Stimulated activated naive B cell treated with anti-CD40 and anti-IgM and Interleukin-4, amounts not matched to agents 10 μg/mL and 1 μg/mL and 100 μg/mL, for 72 hours (primary cell): ENCODE measurements at regions not wholly inside any gene's neighbourhood (a gene's known extent, or its start where the extent isn't known, plus 50 kb on each side); places are given as distances from the start of the nearest gene placed in this dataset.

Experiments
- ATAC-seq, 2 donors: fragments of 150-1000 bp; cut with Tn5 transposase; replicated peaks; 2 replicates each; pipeline ENCODE4 v1.10.0; 2021; ENCODE audit warnings: moderate library complexity in 1 of 2
- DNase-seq: peaks from one replicate; pipeline ENCODE4 v3.0.0; 2021
- H3K27ac Mint-ChIP-seq: one replicate; pipeline ENCODE4 v1.8.0; 2022; ENCODE audit warnings: mild to moderate bottlenecking, mixed read lengths
- H3K27me3 Mint-ChIP-seq, 2 donors: one replicate each; pipeline ENCODE4 v1.8.0; 2022; ENCODE audit warnings: mixed read lengths in 2 of 2
- H3K36me3 Mint-ChIP-seq, 2 donors: one replicate each; pipeline ENCODE4 v1.8.0; 2022; ENCODE audit warnings: mixed read lengths in 2 of 2, mild to moderate bottlenecking in 1 of 2
- H3K4me1 Mint-ChIP-seq, 2 donors: one replicate each; pipeline ENCODE4 v1.8.0; 2022; ENCODE audit warnings: mixed read lengths in 2 of 2, mild to moderate bottlenecking in 1 of 2
- H3K4me3 Mint-ChIP-seq, 2 donors: one replicate each; pipeline ENCODE4 v1.8.0; 2022; ENCODE audit warnings: mild to moderate bottlenecking in 2 of 2, mixed read lengths in 2 of 2, moderate library complexity in 1 of 2
- H3K9me3 Mint-ChIP-seq, 2 donors: one replicate each; pipeline ENCODE4 v1.8.0; 2022; ENCODE audit warnings: mixed read lengths in 2 of 2, mild to moderate bottlenecking in 1 of 2

GRCh38 chr13:80469105-80469852, 128.4 kb upstream of the SPRY2 start:
- no peak for DNase-seq
- Mint-ChIP-seq H3K27me3 (no peaks in the 10 kb centered on the region), H3K4me1 (no peaks in the 10 kb centered on the region), H3K9me3 (peaks cover 0 to 2% of the 10 kb centered on the region in 2 donors), H3K4me3 (no peak overlapping the region), H3K27ac (no peak overlapping the region), H3K36me3 (no peaks in the 10 kb centered on the region)
- ATAC-seq, result no peak

- DNase-seq (no peak), ATAC-seq (no peak)
- no peaks in the 10 kb centered on the region for H3K36me3 Mint-ChIP-seq
- H3K27me3 Mint-ChIP-seq, result no peaks in the 10 kb centered on the region
- peaks cover 0 to 2% of the 10 kb centered on the region in 2 donors for H3K9me3 Mint-ChIP-seq
- no peak overlapping the region for H3K4me3 Mint-ChIP-seq
- H3K27ac Mint-ChIP-seq, result no peak overlapping the region
- H3K4me1 Mint-ChIP-seq, result no peaks in the 10 kb centered on the region
These were observed 124.4 kb upstream of the SPRY2 start for GRCh38 chr13:80465321-80465720.

GRCh38 chr13:80463673-80464352, 122.9 kb upstream of the SPRY2 start:
- H3K9me3 Mint-ChIP-seq, result peaks cover 0 to 2% of the 10 kb centered on the region in 2 donors
- H3K27me3 Mint-ChIP-seq, result no peaks in the 10 kb centered on the region
- H3K4me1 Mint-ChIP-seq, result peaks cover 1 to 3% of the 10 kb centered on the region in 2 donors
- no peak for DNase-seq
- H3K4me3 Mint-ChIP-seq, result no peak overlapping the region
- no peaks in the 10 kb centered on the region for H3K36me3 Mint-ChIP-seq
- H3K27ac Mint-ChIP-seq, result no peak overlapping the region
- no peak for ATAC-seq

DNA sequence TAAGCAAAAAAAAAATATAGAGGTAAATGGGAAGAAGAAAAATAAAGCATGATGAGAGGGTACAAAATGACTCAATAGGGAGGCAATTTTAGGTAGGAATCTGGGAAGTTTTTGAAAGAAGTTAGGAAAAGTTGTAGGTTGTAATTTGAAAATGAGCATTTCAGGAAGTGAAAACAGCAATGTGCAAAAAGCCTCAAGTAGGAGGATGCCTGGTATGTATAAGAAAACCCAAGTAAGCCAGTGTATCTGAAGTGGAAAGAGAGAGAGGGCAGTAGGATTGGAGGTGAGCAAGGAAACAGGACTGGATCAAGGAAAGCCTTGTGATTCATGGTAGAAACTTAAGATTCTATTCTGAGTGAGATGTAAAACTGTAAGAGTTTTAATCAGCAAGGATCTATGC, 121.6 kb upstream of the SPRY2 start:
- no peak overlapping the region for H3K27ac Mint-ChIP-seq
- peaks cover 5 to 8% of the 10 kb centered on the region in 2 donors for H3K4me1 Mint-ChIP-seq
- DNase-seq (no peak), ATAC-seq (peak in 1 of 2 donors; percentile 52)
- H3K27me3 Mint-ChIP-seq, result no peaks in the 10 kb centered on the region
- H3K9me3 Mint-ChIP-seq, result peaks cover 0 to 2% of the 10 kb centered on the region in 2 donors
- H3K36me3 Mint-ChIP-seq, result peaks cover 0 to 2% of the 10 kb centered on the region in 2 donors
- no peak overlapping the region for H3K4me3 Mint-ChIP-seq

GRCh38 chr13:80462037-80462436, 121.1 kb upstream of the SPRY2 start:
- peaks cover 0 to 2% of the 10 kb centered on the region in 2 donors for H3K36me3 Mint-ChIP-seq
- peaks cover 5 to 8% of the 10 kb centered on the region in 2 donors for H3K4me1 Mint-ChIP-seq
- no peaks in the 10 kb centered on the region for H3K27me3 Mint-ChIP-seq

GRCh38 chr13:80458543-80458942, 117.6 kb upstream of the SPRY2 start:
- DNase-seq (no peak), ATAC-seq (no peak)
- H3K4me1 Mint-ChIP-seq, result peaks cover 22 to 33% of the 10 kb centered on the region in 2 donors
- no peaks in the 10 kb centered on the region for H3K27me3 Mint-ChIP-seq
- H3K9me3 Mint-ChIP-seq, result no peaks in the 10 kb centered on the region
- no peak overlapping the region for H3K27ac Mint-ChIP-seq
- no peak overlapping the region for H3K4me3 Mint-ChIP-seq
- H3K36me3 Mint-ChIP-seq, result peaks cover 0 to 2% of the 10 kb centered on the region in 2 donors

More at GRCh38 chr13:80462037-80462436, 121.1 kb upstream of the SPRY2 start:
- no peak overlapping the region for H3K27ac Mint-ChIP-seq
- no peak overlapping the region for H3K4me3 Mint-ChIP-seq
- ATAC-seq, result peak in 1 of 2 donors; percentile 39
- peaks cover 0 to 2% of the 10 kb centered on the region in 2 donors for H3K9me3 Mint-ChIP-seq
- DNase-seq, result no peak

GRCh38 chr13:80454245-80454644, 113.3 kb upstream of the SPRY2 start:
- peak; percentile 8 for DNase-seq
- H3K4me1 Mint-ChIP-seq, result peaks cover 40 to 74% of the 10 kb centered on the region in 2 donors

DNA sequence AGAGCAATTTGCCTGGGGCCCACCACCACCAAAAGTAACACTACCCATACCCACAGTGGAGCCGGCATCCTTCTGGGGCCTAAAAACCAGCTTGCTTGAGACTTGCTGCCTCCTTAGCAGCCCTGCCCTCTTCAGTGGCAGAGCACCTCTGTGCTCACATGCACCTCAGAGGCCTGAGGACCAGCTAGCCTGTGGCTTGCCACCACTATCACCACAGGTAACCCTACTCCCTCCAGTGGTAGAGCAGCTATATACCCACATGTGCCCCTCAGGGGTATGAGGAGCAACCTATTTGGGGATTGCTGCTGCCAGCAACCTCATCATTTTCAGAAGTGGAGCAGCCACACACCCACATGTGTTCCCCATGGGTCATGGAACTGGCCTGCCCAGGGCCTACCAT, 111.4 kb upstream of the SPRY2 start:
- H3K36me3 Mint-ChIP-seq, result no peaks in the 10 kb centered on the region
- no peak for ATAC-seq
- peaks cover 44 to 84% of the 10 kb centered on the region in 2 donors for H3K4me1 Mint-ChIP-seq
- H3K27ac Mint-ChIP-seq, result no peak overlapping the region
- H3K27me3 Mint-ChIP-seq, result no peaks in the 10 kb centered on the region
- no peak for DNase-seq
- no peak overlapping the region for H3K4me3 Mint-ChIP-seq
- peaks cover 3 to 8% of the 10 kb centered on the region in 2 donors for H3K9me3 Mint-ChIP-seq

More at GRCh38 chr13:80454245-80454644, 113.3 kb upstream of the SPRY2 start:
- H3K4me3 Mint-ChIP-seq, result peak overlapping the region in 1 of 2 donors; percentile 23
- no peaks in the 10 kb centered on the region for H3K27me3 Mint-ChIP-seq
- ATAC-seq, result peak; percentile 91 to 96
- H3K27ac Mint-ChIP-seq, result peak overlapping the region; percentile 2
- peaks cover 3 to 8% of the 10 kb centered on the region in 2 donors for H3K9me3 Mint-ChIP-seq
- peaks cover 0 to 2% of the 10 kb centered on the region in 2 donors for H3K36me3 Mint-ChIP-seq

DNA sequence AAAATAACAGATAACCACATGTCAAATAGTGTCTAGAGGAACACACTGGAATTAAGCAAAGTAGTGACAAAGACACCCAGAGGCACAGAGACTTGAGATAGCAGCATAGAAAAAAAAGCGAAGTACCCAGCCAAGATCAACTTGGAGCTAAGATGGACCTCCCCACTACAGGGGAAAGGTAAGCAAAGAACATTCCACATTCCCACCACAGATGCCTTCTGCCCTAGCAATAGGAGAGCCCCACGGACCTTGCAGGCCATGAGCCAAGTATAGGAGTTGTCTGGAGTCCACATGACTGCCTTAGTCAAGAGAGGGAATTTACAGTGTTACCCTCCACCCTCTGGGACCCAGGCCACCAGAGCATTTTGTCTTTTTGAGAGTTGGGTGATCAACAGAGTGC, 110.7 kb upstream of the SPRY2 start:
- Mint-ChIP-seq H3K36me3 (no peaks in the 10 kb centered on the region), H3K4me1 (peaks cover 44 to 84% of the 10 kb centered on the region in 2 donors), H3K9me3 (peaks cover 3 to 8% of the 10 kb centered on the region in 2 donors), H3K4me3 (peak overlapping the region in 1 of 2 donors; percentile 25), H3K27me3 (no peaks in the 10 kb centered on the region), H3K27ac (no peak overlapping the region)
- ATAC-seq (no peak), DNase-seq (no peak)

GRCh38 chr13:80450386-80450785, 109.5 kb upstream of the SPRY2 start:
- Mint-ChIP-seq H3K4me1 (peaks cover 40 to 79% of the 10 kb centered on the region in 2 donors), H3K27me3 (no peaks in the 10 kb centered on the region), H3K9me3 (peaks cover 3 to 8% of the 10 kb centered on the region in 2 donors), H3K4me3 (no peak overlapping the region), H3K36me3 (no peaks in the 10 kb centered on the region), H3K27ac (no peak overlapping the region)
- ATAC-seq (no peak), DNase-seq (no peak)

DNA sequence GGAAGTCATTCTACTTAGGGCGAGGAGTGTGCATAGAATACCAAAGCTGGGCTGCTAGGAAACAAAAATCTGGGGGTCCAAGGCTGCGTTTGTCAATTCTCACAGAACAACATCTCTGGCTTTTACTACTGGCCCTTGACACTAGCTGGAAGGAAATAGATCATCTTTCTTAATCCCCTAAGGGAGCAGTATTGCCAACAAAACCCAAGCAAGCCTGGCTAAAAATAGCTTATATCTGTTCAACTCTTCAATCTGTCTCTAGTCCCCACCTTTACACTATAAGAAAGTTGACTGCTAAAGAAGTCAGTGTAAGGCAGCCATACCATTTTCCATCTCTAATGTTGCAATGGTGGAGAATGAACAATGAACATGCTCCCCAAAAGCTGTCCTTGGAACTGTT, 107.8 kb upstream of the SPRY2 start:
- Mint-ChIP-seq H3K4me3 (no peak overlapping the region), H3K27me3 (no peaks in the 10 kb centered on the region), H3K36me3 (no peaks in the 10 kb centered on the region), H3K4me1 (peaks cover 36 to 80% of the 10 kb centered on the region in 2 donors), H3K27ac (no peak overlapping the region), H3K9me3 (peaks cover 3 to 8% of the 10 kb centered on the region in 2 donors)
- no peak for DNase-seq
- ATAC-seq, result no peak

DNA sequence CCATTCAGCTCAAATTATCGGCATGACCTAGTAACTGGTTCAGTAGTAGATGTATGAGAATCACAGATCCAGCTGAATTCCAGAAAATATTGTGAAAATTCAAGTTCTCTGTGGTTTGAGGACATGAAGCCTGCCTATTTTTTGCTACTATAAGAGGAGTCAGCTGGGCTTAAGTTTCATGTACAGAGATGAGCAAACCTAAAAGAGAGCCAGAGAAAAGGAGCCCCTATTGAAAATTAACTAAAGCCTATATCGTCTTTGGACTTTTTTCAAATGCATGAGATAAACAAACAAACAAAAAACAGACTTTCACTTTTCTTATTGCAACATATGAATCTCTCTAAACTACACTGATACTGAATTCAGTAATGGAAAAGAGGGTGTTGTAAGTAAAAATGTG, 106.8 kb upstream of the SPRY2 start:
- H3K27me3 Mint-ChIP-seq, result no peaks in the 10 kb centered on the region
- peaks cover 33 to 80% of the 10 kb centered on the region in 2 donors for H3K4me1 Mint-ChIP-seq
- DNase-seq (no peak), ATAC-seq (no peak)
- H3K9me3 Mint-ChIP-seq, result peaks cover 1 to 3% of the 10 kb centered on the region in 2 donors
- H3K4me3 Mint-ChIP-seq, result no peak overlapping the region
- no peak overlapping the region for H3K27ac Mint-ChIP-seq
- no peaks in the 10 kb centered on the region for H3K36me3 Mint-ChIP-seq

- ATAC-seq (peak; percentile 81 to 85), DNase-seq (peak; percentile 6)
- H3K4me3 Mint-ChIP-seq, result peak overlapping the region; percentile 40 to 47
- no peak overlapping the region for H3K27ac Mint-ChIP-seq
- no peaks in the 10 kb centered on the region for H3K27me3 Mint-ChIP-seq
- peaks cover 0 to 5% of the 10 kb centered on the region in 2 donors for H3K9me3 Mint-ChIP-seq
- peaks cover 29 to 72% of the 10 kb centered on the region in 2 donors for H3K4me1 Mint-ChIP-seq
- H3K36me3 Mint-ChIP-seq, result no peaks in the 10 kb centered on the region
These were observed 103.5 kb upstream of the SPRY2 start for GRCh38 chr13:80444240-80445015.

DNA sequence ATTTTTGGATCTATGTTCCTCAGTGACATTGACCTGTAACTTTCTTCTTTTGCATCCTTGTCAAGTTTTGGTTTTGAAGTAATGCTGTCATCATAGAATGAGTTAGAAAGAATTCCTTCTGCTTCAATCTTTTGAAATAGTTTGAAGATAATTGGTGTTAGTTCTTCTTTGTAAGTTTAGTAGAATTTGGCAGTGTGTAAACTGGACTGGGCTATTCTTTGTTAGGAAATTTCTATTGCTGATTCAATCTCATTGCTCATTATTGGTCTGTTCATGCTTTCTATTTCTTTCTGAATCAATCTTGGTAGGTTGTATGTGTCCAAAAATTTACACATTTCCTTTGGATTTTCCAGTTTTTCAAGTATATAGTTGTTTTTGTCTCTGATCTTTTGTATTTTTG, 101.7 kb upstream of the SPRY2 start:
- DNase-seq (no peak), ATAC-seq (no peak)
- Mint-ChIP-seq H3K27ac (no peak overlapping the region), H3K36me3 (no peaks in the 10 kb centered on the region), H3K4me1 (peaks cover 20 to 54% of the 10 kb centered on the region in 2 donors), H3K27me3 (no peaks in the 10 kb centered on the region), H3K4me3 (no peak overlapping the region), H3K9me3 (peaks cover 1 to 5% of the 10 kb centered on the region in 2 donors)
